HG02623 (cell line): ENCODE measurements at regions not wholly inside any gene's neighbourhood (a gene's known extent, or its start where the extent isn't known, plus 50 kb on each side); places are given as distances from the start of the nearest gene placed in this dataset.
A peak's percentile ranks its signal among the peaks of the same experiment; 100 is the strongest.

ENCODE experiments used
- ATAC-seq: cut with Tn5 transposase; IDR thresholded peaks from one replicate; pipeline ENCODE4 v1.9.1; 2021; ENCODE audit warnings: moderate library complexity; ENCODE audit not compliant: unreplicated experiment

DNA sequence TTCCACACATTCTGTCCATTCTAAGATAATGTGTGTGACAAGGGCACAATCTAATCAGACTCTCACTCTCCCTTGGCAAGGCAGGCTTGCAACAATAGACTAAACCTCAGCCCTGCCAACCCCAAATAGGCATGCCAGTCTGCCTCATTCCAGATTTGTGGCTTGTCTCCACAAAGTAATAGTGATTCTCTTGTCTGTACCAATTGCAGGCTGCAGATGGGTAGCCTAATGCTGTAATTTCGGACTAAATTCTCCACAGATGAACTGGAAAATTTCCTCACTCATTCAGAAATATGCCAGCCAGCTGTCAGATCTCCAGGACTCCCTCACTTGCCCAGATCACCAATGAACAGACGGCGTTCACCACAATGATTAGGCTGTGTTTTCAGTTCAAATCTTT lies 413.6 kb downstream of the ELAVL2 start:
- no peak for ATAC-seq

DNA sequence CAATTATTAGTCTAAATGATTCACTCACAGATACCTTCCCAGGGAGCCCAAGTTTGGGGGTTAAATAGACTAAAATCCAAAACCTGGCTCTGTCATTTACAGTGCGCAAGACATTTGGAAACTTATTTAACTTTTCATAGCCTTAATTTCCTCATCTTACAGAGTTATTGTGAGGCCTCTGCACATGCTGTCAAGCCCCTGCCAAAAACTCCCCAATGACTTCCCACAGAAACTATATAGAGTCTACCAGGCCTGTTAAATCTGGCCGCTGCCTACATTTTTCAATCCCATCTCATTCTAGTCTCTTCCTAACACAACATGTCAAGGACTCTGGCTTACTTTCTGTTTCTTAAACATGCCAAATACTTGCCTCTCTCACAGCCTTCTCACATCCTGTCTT lies 412.5 kb downstream of the ELAVL2 start:
- ATAC-seq = no peak

DNA sequence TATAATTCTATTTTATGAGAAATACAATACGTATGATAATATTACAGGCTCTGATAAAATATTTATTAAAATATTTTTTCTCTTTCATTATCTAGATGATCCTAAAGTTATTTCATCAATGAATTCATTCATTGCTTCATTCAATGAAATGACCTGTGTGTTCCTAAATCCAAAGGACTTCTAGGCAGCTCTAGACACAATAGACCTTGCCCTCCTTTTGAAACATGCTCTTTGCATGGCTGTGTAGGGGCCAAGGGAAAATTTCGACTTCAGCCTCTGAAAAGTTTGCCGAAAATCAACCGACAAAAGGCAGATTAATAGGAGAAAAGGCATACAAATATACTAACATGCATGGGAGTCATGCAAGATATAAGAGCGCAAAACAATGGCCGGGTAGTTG lies 402.0 kb downstream of the ELAVL2 start:
- ATAC-seq = no peak

DNA sequence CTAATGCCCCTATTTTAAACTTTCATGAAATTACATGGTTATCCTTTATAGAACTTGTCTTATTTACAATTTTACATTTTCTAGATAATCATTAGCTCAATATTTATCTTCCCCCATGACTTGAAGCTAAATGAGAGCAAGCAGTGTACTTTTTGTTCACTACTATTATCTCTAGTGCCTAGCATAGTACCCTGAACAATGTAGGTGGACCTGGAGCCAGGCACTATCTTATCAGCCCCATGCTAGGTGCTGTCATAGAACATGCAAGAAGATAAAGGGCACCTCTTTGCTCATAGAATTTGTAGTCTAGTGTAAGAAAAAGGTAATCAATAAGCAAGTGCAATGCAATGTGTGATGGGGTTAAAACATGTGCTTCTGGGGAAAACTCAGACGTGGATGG lies 399.9 kb downstream of the ELAVL2 start:
- no peak for ATAC-seq

DNA sequence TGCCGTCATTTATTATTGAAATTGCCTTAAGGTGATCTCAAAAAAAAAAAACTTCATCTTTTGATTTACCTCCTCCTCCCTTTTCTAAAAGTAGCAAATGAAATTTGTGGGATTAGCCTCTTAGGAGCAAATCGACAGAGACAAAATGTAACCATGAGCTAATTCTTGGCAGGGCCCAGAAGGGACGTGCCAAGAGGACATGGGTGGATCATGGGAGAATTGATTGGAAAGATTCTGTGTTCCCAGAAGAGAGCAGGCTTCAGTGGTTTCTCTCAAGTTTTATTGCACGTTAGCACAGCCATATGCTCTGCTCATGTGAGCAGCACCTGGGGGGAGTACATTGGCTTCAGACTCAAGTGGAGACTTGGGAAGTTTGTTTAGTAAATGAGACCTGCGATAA lies 394.6 kb downstream of the ELAVL2 start:
- no peak for ATAC-seq

DNA sequence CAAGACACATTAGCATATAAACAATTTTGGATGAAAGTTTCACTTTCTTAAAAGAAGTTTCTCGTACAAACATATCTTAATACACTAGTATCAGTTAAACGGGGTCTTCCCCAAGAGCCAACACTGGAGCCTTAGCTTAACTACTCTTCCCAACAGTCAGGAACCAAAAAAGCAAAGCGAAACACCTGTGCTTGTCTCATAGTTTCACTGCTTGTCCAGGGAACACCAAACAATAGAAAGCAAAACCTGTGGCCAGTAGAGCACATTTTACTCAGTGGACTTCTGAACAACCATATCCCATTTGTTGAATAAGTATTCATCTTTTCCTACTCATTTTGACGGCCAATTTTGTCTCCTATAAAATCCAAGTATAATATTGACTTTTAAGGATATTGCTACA lies 391.4 kb downstream of the ELAVL2 start:
- no peak for ATAC-seq

DNA sequence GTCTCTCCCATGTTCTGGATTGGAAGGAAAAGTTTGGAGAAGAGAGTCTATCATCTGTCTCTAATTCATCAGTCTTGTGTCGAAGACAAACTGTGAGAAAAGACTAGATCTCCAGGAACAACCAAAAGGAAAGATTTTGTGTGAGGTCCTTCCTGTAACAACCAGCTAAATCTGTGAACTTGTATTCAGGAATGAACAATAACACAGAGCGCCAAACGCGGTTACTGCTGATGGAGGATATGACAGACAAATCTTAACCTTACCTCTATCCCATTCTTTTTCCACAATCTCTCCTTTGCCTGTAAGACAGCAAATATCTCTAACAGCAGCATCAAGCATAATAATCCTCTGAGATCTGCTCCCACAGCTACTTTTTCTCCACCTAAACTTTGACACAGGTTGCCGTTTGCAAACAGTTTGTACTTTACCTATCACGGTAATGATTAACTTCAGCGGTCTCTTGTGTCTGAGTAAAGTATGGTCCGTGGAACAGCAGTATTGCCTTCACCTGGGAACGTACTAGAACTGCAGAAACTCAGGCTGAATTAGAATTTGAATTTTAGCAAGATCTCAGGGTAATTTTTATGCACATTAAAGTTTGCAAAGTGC lies 387.6 kb downstream of the ELAVL2 start:
- ATAC-seq = no peak

DNA sequence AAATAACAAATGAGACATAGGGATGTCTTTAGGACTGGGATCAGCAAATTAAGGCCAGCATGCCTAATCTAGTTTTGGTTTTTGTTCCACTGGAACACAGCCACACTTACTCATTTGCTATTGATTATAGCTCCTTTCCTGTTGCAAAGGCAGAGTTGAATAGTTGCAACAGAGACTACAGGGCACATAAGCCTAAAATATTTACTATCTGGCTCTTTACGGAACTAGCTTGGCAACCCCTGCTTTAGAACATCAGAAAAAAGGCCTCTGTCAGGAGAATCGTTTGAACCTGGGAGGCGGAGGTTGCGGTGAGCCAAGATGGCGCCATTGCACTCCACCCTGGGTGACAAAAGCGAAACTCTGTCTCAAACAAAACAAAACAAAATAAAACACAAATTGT lies 384.8 kb downstream of the ELAVL2 start:
- ATAC-seq = no peak

DNA sequence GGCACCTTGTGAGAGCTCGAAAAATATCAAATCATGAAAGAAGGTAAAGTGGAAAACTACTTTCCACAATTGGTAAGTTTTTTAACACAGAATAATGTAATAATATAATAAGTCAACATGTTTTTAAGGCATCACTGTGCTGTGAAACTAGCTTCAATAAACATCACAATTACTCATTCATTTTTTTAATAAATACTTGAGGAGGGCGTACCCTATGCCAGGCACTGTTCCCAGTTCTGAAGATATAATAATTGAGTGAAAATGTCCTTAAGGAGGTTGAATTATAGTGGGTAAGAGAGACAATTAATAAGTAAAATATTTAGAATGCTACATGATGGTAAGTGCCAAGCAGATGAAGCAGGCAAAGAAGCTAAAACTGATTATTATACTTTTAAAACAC lies 381.4 kb downstream of the ELAVL2 start:
- ATAC-seq = no peak

DNA sequence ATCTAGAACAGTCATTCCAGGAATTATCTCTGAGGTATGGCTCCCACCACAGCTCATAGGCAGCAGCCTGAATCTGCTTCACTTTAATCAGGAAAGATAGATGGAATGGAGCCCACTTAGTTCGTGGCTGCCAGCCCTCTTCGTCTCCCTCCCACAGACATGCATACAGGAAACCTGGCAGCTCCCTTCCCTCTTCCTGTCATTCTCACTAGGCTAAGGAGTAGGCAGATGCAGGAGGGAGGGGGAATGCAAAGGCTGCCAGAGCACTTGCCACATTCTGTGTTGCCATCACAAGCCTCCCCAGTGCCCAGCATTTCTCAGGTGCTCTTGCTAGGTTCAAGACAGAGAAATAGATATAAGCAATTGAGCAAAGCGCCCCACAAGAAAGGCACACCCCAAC lies 378.9 kb downstream of the ELAVL2 start:
- no peak for ATAC-seq

DNA sequence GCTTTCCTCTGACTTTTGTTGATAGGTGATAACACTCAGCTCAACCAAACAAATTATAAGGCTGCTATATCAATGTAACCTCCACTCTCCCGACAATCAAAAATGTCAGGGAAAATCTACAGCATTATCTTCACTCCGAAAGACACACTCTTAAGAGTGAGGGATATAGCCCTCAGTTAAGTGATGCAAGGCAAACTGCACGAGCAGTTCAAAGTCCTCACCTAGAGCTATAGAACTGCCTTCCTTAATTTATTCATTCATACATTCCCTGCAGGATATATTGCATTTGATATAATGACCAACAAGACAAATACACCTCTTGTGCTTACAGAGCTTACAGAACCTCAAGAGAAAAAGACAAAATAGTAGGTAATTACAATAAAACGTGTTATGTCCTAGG lies 378.1 kb downstream of the ELAVL2 start:
- ATAC-seq = no peak

DNA sequence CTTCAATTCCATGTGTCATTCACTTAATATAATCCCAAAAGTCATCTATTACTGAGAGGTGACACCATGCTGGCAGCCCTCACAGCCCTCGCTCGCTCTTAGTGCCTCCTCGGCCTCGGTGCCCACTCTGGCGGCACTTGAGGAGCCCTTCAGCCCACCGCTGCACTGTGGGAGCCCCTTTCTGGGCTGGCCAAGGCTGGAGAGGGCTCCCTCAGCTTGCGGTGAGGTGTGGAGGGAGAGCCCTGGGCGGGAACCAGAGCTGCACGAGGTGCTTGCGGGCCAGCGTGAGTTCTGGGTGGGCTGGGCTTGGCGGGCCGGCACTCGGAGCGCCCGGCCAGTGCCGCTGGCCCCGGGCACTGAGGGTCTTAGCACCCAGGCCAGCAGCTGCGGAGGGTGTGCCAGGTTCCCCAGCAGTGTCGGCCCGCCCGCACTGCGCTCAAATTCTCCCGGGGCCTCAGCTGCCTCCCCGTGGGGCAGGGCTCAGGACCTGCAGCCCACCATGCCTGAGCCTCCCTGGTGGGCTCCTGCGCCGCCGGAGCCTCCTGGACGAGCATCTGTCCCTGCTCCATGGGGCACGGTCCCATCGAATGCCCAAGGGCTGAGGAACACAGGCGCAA lies 374.1 kb downstream of the ELAVL2 start:
- no peak for ATAC-seq

DNA sequence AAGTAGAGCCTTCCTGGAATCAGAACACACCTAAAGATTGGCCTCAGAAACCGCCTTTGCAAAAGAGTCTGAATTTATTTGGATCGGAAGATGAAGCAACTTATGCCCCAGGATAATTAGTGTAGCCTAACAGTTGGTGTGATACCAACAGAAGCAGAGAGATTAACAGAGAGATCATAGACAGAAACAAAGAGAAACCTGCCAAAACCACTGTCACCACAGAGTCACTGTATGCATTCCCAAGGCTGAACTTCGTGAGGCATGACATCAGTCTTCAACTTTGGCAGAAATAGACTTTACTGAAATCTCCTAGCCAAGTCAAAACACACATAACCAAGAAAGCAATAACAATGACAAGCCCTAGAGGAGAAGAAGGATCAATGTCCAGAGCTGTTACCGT lies 361.8 kb downstream of the ELAVL2 start:
- ATAC-seq = no peak

DNA sequence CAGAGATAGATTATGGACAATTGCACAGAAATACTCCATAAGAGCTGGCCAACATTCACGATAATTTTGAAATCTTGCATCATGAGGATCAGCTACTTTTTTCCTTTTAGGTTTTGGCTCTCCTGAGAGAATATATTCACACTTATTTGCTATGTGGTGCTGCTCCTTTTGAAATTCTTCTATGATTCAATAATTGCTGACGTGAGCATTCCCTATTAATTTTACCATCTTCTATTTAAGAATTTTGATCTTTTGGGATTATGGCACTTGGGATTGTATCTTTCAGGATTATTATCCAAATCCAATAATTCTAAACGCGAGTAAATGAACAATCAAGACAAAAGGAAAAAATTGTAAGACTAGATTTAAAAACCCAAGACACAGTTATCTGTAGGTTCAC lies 358.8 kb downstream of the ELAVL2 start:
- no peak for ATAC-seq

DNA sequence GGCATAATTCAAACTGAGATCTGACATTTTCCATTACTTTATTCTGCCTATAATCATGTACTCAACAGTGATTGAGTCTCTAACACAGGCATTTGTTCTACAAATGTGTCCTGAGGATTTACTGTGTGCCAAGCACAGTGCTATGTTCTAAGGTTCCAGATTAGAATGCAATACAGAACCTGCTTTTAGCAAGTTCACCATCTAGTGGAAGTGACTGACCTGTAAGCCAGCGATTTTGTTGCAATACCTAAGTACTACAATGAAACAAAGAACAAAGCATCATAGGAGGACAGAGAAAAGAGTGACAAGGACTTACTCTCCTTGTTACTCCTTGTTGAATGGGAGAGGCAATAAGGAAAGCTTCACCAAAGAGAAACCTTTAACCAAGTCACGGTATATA lies 348.1 kb downstream of the ELAVL2 start:
- ATAC-seq = no peak

DNA sequence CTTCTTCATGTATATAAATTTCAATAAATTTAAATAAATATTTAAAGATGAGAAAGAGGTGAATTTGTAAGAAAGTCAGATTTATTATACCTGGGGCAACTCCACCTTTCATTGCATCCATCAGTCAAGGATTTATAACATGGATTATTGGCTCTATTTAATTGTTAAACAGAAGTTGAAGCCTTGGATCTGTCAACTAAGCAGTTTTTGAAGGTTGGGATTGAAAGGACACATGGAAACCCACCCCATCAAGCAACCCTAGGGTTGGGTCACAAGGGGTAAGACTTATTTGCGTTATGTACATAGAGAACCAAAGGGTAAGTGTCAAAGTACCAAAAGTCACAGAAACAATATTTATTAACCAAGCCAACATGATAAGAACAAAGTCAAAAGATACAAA lies 342.5 kb downstream of the ELAVL2 start:
- no peak for ATAC-seq

DNA sequence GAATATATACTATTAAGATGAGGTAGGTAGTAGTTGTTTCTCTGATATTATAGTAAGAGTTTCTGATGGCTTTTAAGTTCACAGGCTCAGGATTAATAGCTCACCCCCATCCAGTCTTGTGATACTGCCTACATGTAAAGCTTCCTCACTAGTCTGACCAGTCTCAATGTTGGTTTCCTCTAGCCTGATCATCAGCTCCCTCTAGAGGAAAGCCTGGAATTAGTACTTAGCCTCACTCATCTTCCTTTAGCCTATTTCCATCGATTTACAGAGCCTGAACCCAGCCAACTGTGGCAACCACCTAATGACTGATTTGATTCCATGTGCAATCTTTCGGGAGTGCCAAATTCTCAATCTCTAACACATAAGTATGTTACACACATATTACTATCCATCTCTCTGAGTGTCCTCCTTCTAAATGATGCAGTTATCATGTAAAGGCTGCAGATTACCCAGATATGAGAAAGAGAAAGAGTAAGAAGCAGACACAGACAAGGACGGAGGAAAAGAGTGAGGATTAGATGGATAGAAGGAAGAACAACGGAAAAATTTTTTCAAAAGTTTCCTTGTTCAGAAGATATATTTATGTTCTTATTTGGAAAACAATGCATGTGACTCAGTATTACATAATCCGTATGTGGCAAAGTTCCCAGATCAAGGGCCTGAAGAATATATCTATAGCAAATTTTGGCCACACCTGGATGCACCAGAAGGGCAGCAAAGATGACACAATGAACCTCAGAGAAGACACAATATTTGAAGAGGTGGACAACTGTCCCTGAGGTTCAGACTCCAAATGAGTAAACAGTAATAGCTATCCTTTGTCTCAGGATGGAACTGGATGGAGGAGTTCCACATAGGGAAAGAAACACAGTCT lies 333.7 kb downstream of the ELAVL2 start:
- ATAC-seq = peak; percentile 66

DNA sequence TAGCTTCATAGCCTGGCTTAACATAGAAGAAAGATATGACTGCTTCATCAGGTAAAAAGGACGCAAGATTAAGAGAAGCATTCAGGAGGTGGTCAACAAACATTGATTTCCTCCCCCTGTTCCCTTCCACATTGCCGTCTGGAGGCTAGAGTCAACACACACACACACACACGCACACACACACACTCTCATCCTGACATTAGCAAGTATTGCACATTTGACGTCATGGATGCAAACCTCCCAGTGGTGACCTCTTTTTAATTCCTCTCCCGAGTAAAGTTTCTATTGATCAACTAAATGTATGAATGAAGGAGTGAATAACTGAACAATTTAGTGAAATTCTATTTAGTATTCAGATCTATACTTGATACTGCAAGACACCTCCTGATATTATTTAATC lies 332.8 kb downstream of the ELAVL2 start:
- no peak for ATAC-seq

DNA sequence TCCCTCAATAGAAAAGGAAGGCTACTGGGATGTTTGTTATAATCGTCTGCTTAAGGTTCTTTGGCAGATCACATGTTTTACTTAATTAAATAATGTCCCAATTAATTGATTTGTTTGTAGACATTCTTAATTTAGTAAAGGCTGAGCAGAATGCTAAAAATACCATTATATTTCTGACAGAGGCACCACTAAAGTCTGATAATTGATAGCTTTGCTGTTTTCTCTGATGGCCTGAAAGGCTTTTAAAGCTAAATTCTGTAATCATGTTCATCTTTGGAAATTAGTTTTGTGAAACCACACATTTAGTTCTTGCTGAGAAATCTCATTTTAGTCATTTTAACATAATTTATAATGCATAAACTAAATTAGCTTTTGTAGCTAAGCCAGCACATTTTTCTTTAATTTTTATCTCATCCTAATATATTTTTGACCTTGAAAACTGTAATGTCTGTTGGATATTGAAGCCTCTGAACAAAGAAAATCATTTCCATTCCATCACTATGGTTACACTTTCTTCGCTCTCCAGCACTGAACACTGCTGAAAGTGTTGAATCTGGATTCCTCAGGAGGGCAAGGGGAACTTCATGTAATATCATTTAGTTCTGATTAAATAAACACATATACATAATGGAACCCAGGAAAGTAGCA lies 329.4 kb downstream of the ELAVL2 start:
- ATAC-seq = no peak

DNA sequence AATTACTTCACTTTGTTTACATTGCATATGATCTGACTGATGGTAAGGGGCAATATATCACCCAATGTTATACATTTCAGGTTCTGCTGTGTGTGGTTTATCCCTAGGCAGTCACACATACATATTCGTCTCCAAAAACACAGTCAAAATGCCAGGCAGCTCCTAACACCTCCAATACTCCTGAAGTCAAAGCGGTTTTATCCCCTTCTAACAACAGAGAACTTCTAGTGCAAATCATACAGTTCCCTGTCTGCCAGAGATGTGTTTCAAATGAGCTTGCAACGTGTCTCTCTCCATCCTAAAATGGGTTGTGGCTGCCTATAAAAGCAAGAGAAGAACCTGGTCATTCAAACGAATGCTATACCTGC lies 328.9 kb downstream of the ELAVL2 start:
- ATAC-seq = no peak

DNA sequence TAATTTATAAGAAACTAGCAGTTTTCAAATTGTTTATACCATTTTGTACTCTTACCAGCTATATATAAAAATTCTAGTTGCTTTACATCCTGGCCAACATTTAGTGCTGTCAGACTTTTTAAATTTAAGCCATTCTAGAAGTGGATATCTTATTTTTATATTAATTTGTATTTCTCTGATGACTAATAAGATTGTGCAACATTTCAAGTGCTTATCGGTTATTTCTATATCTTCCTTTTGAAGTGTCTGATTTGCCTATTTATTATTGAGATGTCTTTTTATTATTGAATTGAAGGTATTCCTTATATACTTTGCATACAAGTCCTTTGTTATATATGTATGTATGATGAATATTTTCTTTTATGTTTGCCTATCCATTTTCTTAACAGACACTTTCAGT lies 324.0 kb downstream of the ELAVL2 start:
- ATAC-seq = no peak

DNA sequence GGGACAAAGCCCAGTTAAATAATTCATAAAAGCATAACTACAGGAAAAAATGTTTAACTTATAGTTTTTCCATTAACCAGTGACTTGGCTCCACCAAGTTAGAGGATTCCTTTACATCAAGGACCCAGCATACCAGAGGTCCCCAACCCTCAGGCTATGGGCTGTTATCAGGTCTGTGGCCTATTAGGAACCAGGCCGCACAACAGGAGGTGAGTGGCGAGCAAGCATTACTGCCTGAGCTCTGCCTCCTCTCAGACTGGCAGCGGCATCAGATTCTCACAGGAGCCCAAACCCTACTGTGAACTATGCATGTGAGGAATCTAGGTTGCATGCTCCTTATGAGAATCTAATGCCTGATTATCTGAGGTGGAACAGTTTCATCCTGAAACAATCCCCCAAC lies 303.1 kb downstream of the ELAVL2 start:
- ATAC-seq = no peak
